ENCODE measurements at regions not wholly inside any gene's neighbourhood (a gene's known extent, or its start where the extent isn't known, plus 50 kb on each side); places are given as distances from the start of the nearest gene placed in this dataset.
A peak's percentile ranks its signal among the peaks of the same experiment; 100 is the strongest.

DNA sequence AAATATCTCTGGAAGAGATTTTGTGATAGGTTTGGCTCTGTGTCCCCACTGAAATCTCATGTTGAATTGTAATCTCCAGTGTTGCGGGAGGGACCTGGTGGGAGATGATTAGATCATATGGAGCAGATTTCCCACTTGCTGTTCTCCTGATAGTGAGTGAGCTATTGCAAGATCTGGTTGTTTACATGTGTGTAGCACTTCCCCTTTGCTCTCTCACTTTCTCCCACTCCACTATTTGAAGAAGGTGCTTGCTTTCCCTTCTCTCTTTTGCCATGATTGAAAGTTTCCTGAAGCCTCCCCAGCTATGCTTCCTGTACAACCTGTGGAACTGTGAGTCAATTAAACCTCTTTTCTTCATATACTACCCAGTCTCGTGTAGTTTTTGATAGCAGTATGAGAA, 97.0 kb upstream of the FN1 start (continued):
- TF ChIP-seq, protein P1, sequence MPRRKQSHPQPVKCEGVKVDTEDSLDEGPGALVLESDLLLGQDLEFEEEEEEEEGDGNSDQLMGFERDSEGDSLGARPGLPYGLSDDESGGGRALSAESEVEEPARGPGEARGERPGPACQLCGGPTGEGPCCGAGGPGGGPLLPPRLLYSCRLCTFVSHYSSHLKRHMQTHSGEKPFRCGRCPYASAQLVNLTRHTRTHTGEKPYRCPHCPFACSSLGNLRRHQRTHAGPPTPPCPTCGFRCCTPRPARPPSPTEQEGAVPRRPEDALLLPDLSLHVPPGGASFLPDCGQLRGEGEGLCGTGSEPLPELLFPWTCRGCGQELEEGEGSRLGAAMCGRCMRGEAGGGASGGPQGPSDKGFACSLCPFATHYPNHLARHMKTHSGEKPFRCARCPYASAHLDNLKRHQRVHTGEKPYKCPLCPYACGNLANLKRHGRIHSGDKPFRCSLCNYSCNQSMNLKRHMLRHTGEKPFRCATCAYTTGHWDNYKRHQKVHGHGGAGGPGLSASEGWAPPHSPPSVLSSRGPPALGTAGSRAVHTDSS (CRISPR knock-in tag; conservative IDR thresholded peaks at IDR 0.05) = no peak
- TF ChIP-seq EZH2 (conservative IDR thresholded peaks at IDR 0.05; ENCODE audit: low read depth, low read length) (no peak), ZNF251 (CRISPR knock-in tag; IDR thresholded peaks at IDR 0.05) (no peak), PITX1 (CRISPR knock-in tag; IDR thresholded peaks at IDR 0.05) (no peak), ZFYVE20 (CRISPR knock-in tag; IDR thresholded peaks at IDR 0.05; ENCODE audit: borderline replicate concordance, low read depth) (no peak), TEAD3 (CRISPR knock-in tag; optimal IDR thresholded peaks at IDR 0.05; ENCODE audit: borderline replicate concordance) (no peak), ZBTB1 (CRISPR knock-in tag; IDR thresholded peaks at IDR 0.05; ENCODE audit: borderline replicate concordance) (no peak), DNMT3B (CRISPR knock-in tag; conservative IDR thresholded peaks at IDR 0.05) (no peak), ZNF317 (CRISPR knock-in tag; IDR thresholded peaks at IDR 0.05) (peak; percentile 90), NCOA2 (CRISPR knock-in tag; IDR thresholded peaks at IDR 0.05) (peak; percentile 29; the same call in 1 of the 2 replicates), FOXP1 (IDR thresholded peaks at IDR 0.05) (no peak), FOXP1 (CRISPR knock-in tag; IDR thresholded peaks at IDR 0.05) (peak; percentile 81), ZNF75D (CRISPR knock-in tag; IDR thresholded peaks at IDR 0.05; ENCODE audit: borderline replicate concordance) (no peak), ZNF703 (CRISPR knock-in tag; IDR thresholded peaks at IDR 0.05; ENCODE audit: borderline replicate concordance) (no peak), PRPF4 (IDR thresholded peaks at IDR 0.05; ENCODE audit: low read depth, low read length, poor library complexity, severe bottlenecking) (no peak)
- TF ChIP-seq, protein P2, sequence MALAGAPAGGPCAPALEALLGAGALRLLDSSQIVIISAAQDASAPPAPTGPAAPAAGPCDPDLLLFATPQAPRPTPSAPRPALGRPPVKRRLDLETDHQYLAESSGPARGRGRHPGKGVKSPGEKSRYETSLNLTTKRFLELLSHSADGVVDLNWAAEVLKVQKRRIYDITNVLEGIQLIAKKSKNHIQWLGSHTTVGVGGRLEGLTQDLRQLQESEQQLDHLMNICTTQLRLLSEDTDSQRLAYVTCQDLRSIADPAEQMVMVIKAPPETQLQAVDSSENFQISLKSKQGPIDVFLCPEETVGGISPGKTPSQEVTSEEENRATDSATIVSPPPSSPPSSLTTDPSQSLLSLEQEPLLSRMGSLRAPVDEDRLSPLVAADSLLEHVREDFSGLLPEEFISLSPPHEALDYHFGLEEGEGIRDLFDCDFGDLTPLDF (CRISPR knock-in tag; IDR thresholded peaks at IDR 0.05) = no peak
- TF ChIP-seq, protein P3, sequence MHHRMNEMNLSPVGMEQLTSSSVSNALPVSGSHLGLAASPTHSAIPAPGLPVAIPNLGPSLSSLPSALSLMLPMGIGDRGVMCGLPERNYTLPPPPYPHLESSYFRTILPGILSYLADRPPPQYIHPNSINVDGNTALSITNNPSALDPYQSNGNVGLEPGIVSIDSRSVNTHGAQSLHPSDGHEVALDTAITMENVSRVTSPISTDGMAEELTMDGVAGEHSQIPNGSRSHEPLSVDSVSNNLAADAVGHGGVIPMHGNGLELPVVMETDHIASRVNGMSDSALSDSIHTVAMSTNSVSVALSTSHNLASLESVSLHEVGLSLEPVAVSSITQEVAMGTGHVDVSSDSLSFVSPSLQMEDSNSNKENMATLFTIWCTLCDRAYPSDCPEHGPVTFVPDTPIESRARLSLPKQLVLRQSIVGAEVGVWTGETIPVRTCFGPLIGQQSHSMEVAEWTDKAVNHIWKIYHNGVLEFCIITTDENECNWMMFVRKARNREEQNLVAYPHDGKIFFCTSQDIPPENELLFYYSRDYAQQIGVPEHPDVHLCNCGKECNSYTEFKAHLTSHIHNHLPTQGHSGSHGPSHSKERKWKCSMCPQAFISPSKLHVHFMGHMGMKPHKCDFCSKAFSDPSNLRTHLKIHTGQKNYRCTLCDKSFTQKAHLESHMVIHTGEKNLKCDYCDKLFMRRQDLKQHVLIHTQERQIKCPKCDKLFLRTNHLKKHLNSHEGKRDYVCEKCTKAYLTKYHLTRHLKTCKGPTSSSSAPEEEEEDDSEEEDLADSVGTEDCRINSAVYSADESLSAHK (CRISPR knock-in tag; IDR thresholded peaks at IDR 0.05; ENCODE audit: borderline replicate concordance) = no peak
- TF ChIP-seq, protein P4, sequence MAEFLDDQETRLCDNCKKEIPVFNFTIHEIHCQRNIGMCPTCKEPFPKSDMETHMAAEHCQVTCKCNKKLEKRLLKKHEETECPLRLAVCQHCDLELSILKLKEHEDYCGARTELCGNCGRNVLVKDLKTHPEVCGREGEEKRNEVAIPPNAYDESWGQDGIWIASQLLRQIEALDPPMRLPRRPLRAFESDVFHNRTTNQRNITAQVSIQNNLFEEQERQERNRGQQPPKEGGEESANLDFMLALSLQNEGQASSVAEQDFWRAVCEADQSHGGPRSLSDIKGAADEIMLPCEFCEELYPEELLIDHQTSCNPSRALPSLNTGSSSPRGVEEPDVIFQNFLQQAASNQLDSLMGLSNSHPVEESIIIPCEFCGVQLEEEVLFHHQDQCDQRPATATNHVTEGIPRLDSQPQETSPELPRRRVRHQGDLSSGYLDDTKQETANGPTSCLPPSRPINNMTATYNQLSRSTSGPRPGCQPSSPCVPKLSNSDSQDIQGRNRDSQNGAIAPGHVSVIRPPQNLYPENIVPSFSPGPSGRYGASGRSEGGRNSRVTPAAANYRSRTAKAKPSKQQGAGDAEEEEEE (CRISPR knock-in tag; IDR thresholded peaks at IDR 0.05; ENCODE audit: borderline replicate concordance) = no peak
- TF ChIP-seq, protein P5, sequence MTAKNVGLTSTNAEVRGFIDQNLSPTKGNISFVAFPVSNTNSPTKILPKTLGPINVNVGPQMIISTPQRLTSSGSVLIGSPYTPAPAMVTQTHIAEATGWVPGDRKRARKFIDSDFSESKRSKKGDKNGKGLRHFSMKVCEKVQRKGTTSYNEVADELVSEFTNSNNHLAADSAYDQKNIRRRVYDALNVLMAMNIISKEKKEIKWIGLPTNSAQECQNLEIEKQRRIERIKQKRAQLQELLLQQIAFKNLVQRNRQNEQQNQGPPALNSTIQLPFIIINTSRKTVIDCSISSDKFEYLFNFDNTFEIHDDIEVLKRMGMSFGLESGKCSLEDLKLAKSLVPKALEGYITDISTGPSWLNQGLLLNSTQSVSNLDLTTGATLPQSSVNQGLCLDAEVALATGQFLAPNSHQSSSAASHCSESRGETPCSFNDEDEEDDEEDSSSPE (CRISPR knock-in tag; IDR thresholded peaks at IDR 0.05) = no peak
- TF ChIP-seq, protein P6, sequence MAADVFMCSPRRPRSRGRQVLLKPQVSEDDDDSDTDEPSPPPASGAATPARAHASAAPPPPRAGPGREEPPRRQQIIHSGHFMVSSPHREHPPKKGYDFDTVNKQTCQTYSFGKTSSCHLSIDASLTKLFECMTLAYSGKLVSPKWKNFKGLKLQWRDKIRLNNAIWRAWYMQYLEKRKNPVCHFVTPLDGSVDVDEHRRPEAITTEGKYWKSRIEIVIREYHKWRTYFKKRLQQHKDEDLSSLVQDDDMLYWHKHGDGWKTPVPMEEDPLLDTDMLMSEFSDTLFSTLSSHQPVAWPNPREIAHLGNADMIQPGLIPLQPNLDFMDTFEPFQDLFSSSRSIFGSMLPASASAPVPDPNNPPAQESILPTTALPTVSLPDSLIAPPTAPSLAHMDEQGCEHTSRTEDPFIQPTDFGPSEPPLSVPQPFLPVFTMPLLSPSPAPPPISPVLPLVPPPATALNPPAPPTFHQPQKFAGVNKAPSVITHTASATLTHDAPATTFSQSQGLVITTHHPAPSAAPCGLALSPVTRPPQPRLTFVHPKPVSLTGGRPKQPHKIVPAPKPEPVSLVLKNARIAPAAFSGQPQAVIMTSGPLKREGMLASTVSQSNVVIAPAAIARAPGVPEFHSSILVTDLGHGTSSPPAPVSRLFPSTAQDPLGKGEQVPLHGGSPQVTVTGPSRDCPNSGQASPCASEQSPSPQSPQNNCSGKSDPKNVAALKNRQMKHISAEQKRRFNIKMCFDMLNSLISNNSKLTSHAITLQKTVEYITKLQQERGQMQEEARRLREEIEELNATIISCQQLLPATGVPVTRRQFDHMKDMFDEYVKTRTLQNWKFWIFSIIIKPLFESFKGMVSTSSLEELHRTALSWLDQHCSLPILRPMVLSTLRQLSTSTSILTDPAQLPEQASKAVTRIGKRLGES (CRISPR knock-in tag; IDR thresholded peaks at IDR 0.05; ENCODE audit: borderline replicate concordance) = no peak

All from HepG2 (cell line).